ENCODE measurements at regions not wholly inside any gene's neighbourhood (a gene's known extent, or its start where the extent isn't known, plus 50 kb on each side); places are given as distances from the start of the nearest gene placed in this dataset.

DNA sequence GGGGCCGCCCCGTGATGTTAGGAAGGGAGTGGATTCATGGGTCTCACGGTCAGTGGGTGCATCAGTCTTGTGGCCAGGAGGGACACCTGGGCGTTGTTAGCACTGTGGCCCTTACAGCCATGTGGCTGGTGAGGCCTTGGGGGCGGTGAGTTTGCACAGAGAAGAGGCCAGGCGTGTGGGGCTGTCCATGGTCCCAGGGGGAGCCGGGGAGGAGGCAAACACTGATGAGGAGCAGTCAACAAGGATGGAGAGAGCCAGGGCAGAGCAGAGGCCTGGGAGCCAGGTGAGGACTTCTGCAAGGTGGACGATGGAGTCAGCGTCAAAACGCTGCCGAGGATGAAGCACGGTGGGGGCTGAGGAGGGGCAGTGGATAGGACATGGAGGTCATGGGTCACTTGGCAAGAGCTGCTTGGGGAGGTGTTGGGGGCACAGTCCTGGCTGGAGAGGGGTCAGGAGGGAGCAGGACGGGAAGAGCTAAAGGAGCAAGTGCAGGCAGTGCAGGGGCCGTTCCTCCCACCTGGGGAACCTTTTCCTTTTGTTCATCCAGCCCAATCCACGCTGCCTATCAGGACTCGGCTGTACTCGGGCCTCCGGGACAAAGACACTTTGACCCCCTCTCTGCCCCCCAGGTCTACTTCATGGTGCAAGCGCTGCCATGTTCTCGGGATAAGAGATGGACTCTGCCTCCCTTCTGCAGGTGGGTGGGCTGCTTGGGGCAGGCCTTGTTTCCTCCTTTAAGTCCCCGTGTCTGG, 801.1 kb downstream of the TBC1D22A start:
- intact Hi-C loops (cut with micrococcal nuclease; ENCODE audit: unreplicated experiment) (no loop called here), in situ Hi-C loops (cut with HindIII; ENCODE audit: extremely low pct_ligation_motif_present, low pct_unique_long_range_greater_than_20kb) (no loop called here)
- TF ChIP-seq THYN1 (CRISPR knock-in tag; IDR thresholded peaks at IDR 0.05; ENCODE audit: borderline replicate concordance, low read depth) (no peak), FOSL2 (CRISPR knock-in tag; IDR thresholded peaks at IDR 0.05) (no peak), HOXD1 (CRISPR knock-in tag; IDR thresholded peaks at IDR 0.05) (no peak), DR1 (CRISPR knock-in tag; IDR thresholded peaks at IDR 0.05) (no peak)
- CTCF ChIA-PET (ENCODE audit: low intra/inter-chr PET ratio, low total read pairs), result no interaction called here
- ATAC-seq (no peak), DNase-seq (ENCODE audit: low spot score) (no peak), FAIRE-seq (no peak)
- no peak overlapping the region for H3K27ac ChIP-seq (ENCODE audit: extremely low read length, insufficient read depth, low read length)
- H3K4me1 ChIP-seq (ENCODE audit: insufficient read depth, low read length), result no peaks in the 10 kb centered on the region
- WGBS (ENCODE audit: low lambda C conversion rate), result 20% methylated on average over 20 of the region's 21 CpGs
- H3K79me2 ChIP-seq (ENCODE audit: insufficient read depth, low read length), result no peaks in the 10 kb centered on the region
- POLR2A ChIA-PET, result no interaction called here
- no peak overlapping the region for H3K4me3 ChIP-seq (replicated peaks in 1 of 3; ENCODE audit: insufficient read depth in 1 of 3, low read depth in 2 of 3, low read length in 3 of 3)
- H3K36me3 ChIP-seq (replicated peaks in 1 of 2; ENCODE audit: control insufficient read depth in 1 of 2, insufficient read depth in 2 of 2, low read length in 2 of 2), result no peaks in the 10 kb centered on the region
- H3K4me2 ChIP-seq (ENCODE audit: low read depth, low read length), result no peak overlapping the region
- no peak overlapping the region for H2AFZ ChIP-seq (ENCODE audit: low read length)
- H3K27me3 ChIP-seq (ENCODE audit: control insufficient read depth in 1 of 2, insufficient read depth in 2 of 2, low read length in 2 of 2), result peaks cover 2 to 11% of the 10 kb centered on the region in 2 experiments; a peak in 3 of 5 replicates
- H4K20me1 ChIP-seq (ENCODE audit: insufficient read depth, low read length), result 0 out of 2 replicates have a peak, but pooled peaks cover 2% of the 10 kb centered on the region
- no peaks in the 10 kb centered on the region for H3K9me3 ChIP-seq (ENCODE audit: low read length)
- H3K9ac ChIP-seq (ENCODE audit: insufficient read depth, low read depth, low read length), result no peak overlapping the region
- no TSS peak for BruUV-seq (replicated peaks)

DNA sequence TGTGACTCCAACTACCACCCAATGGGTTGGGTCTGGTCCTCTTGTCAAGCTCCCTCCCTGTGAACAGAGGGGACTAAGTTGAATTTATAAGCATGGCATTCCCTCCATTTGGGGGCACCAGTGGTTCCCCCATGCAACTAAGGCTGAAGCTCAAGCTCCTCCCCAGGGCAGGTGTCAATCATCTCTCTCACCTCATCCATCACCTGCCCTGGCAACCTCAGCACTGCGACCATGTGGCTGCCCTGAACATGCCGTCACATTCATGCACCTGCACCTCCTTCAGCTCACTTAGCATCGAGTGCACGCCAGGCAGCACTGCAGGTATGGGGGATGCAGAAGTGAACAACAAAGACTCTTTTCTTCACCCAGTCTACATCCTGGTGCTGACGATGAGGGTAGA, 799.3 kb downstream of the TBC1D22A start:
- no peak overlapping the region for H3K27ac ChIP-seq (ENCODE audit: extremely low read length, insufficient read depth, low read length)
- CTCF ChIA-PET (ENCODE audit: low intra/inter-chr PET ratio, low total read pairs), result no interaction called here
- TF ChIP-seq TP53 (CRISPR knock-in tag; conservative IDR thresholded peaks at IDR 0.05) (no peak), ZNF615 (CRISPR knock-in tag; IDR thresholded peaks at IDR 0.05; ENCODE audit: borderline replicate concordance) (no peak), ZBTB7A (CRISPR knock-in tag; IDR thresholded peaks at IDR 0.05) (no peak), ZNF292 (CRISPR knock-in tag; IDR thresholded peaks at IDR 0.05; ENCODE audit: borderline replicate concordance, low read depth) (no peak), ZFY (CRISPR knock-in tag; IDR thresholded peaks at IDR 0.05) (no peak), ZNF567 (CRISPR knock-in tag; IDR thresholded peaks at IDR 0.05; ENCODE audit: borderline replicate concordance) (no peak), SMC3 (IDR thresholded peaks at IDR 0.05; ENCODE audit: low read length) (no peak), BORCS8-MEF2B (CRISPR knock-in tag; IDR thresholded peaks at IDR 0.05) (no peak)
- TF ChIP-seq, protein P1, sequence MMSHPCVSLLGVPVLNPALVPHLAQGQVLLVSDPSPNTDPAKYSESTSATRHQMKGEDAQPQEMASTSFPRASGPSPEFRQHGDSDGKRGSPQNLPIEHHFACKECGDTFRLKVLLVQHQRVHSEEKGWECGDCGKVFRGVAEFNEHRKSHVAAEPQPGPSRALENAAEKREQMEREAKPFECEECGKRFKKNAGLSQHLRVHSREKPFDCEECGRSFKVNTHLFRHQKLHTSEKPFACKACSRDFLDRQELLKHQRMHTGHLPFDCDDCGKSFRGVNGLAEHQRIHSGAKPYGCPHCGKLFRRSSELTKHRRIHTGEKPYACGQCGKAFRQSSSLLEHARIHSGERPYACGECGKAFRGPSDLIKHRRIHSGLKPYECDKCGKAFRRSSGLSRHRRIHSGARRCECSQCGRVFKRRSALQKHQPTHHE (CRISPR knock-in tag; IDR thresholded peaks at IDR 0.05; ENCODE audit: borderline replicate concordance), result no peak
- TF ChIP-seq, protein P2, sequence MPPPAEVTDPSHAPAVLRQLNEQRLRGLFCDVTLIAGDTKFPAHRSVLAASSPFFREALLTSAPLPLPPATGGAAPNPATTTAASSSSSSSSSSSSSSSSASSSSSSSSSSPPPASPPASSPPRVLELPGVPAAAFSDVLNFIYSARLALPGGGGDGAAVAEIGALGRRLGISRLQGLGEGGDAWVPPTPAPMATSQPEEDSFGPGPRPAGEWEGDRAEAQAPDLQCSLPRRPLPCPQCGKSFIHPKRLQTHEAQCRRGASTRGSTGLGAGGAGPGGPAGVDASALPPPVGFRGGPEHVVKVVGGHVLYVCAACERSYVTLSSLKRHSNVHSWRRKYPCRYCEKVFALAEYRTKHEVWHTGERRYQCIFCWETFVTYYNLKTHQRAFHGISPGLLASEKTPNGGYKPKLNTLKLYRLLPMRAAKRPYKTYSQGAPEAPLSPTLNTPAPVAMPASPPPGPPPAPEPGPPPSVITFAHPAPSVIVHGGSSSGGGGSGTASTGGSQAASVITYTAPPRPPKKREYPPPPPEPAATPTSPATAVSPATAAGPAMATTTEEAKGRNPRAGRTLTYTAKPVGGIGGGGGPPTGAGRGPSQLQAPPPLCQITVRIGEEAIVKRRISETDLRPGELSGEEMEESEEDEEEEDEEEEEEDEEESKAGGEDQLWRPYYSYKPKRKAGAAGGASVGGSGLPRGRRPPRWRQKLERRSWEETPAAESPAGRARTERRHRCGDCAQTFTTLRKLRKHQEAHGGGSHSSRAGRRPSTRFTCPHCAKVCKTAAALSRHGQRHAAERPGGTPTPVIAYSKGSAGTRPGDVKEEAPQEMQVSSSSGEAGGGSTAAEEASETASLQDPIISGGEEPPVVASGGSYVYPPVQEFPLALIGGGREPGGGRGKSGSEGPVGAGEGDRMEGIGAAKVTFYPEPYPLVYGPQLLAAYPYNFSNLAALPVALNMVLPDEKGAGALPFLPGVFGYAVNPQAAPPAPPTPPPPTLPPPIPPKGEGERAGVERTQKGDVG (CRISPR knock-in tag; IDR thresholded peaks at IDR 0.05; ENCODE audit: borderline replicate concordance), result no peak

More for the DNA sequence above, 799.3 kb downstream of the TBC1D22A start:
- H3K9me3 ChIP-seq (ENCODE audit: low read length), result no peaks in the 10 kb centered on the region
- no peak overlapping the region for H3K4me3 ChIP-seq (replicated peaks in 1 of 3; ENCODE audit: insufficient read depth in 1 of 3, low read depth in 2 of 3, low read length in 3 of 3)
- ATAC-seq, result no peak
- FAIRE-seq, result no peak
- intact Hi-C loops (cut with micrococcal nuclease; ENCODE audit: unreplicated experiment), result no loop called here
- DNase-seq (ENCODE audit: low spot score), result no peak
- BruUV-seq (replicated peaks), result no TSS peak
- no peaks in the 10 kb centered on the region for H3K4me1 ChIP-seq (ENCODE audit: insufficient read depth, low read length)
- in situ Hi-C loops (cut with HindIII; ENCODE audit: extremely low pct_ligation_motif_present, low pct_unique_long_range_greater_than_20kb), result no loop called here
- WGBS (ENCODE audit: low lambda C conversion rate), result 11% methylated on average over 5 of the region's 5 CpGs
- 0 out of 2 replicates have a peak, but pooled peaks cover 2% of the 10 kb centered on the region for H4K20me1 ChIP-seq (ENCODE audit: insufficient read depth, low read length)
- H3K36me3 ChIP-seq (replicated peaks in 1 of 2; ENCODE audit: control insufficient read depth in 1 of 2, insufficient read depth in 2 of 2, low read length in 2 of 2), result no peaks in the 10 kb centered on the region
- no peak overlapping the region for H3K4me2 ChIP-seq (ENCODE audit: low read depth, low read length)
- POLR2A ChIA-PET, result no interaction called here
- no peaks in the 10 kb centered on the region for H3K79me2 ChIP-seq (ENCODE audit: insufficient read depth, low read length)
- H2AFZ ChIP-seq (ENCODE audit: low read length), result no peak overlapping the region
- H3K9ac ChIP-seq (ENCODE audit: insufficient read depth, low read depth, low read length), result no peak overlapping the region
- peaks cover 2 to 7% of the 10 kb centered on the region in 2 experiments; a peak in 3 of 5 replicates for H3K27me3 ChIP-seq (ENCODE audit: control insufficient read depth in 1 of 2, insufficient read depth in 2 of 2, low read length in 2 of 2)

All from HepG2 (cell line).